ENCODE measurements at regions not wholly inside any gene's neighbourhood (a gene's known extent, or its start where the extent isn't known, plus 50 kb on each side); places are given as distances from the start of the nearest gene placed in this dataset.
A peak's percentile ranks its signal among the peaks of the same experiment; 100 is the strongest.
"Not testable (repeated sequence)": the region's sequence is repeated elsewhere in the genome, so short reads cannot be mapped to it uniquely, and the experiment has no call there.

DNA sequence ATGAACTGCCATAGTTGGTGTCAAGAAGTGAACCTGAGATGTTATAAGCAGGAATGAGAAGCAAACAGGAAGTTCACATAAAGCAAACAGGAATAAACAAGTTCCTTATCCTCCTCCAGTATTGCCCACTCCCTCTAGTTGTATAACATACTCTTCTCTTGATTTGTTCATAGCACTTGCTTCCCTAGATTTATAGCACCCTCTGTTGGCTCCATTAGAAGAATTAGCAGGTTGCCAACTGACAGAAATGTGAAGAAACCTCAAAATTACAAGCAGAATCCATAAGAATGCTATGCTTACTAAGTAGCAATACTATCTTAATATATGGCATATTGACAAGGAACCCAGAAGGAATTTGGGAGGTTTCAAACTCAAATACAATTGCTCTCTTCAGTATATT, 195.4 kb downstream of the TBX18 start:
- no peak overlapping the region for H3K27ac Mint-ChIP-seq
- no peaks in the 10 kb centered on the region for H3F3A ChIP-seq (ENCODE audit: low read depth)
- H3K36me3 ChIP-seq, result no peaks in the 10 kb centered on the region
- no peaks in the 10 kb centered on the region for H3K79me2 ChIP-seq (ENCODE audit: low read depth)
- TF ChIP-seq EZH2 (IDR thresholded peaks at IDR 0.05), result no peak
- TF ChIP-seq, protein P1, sequence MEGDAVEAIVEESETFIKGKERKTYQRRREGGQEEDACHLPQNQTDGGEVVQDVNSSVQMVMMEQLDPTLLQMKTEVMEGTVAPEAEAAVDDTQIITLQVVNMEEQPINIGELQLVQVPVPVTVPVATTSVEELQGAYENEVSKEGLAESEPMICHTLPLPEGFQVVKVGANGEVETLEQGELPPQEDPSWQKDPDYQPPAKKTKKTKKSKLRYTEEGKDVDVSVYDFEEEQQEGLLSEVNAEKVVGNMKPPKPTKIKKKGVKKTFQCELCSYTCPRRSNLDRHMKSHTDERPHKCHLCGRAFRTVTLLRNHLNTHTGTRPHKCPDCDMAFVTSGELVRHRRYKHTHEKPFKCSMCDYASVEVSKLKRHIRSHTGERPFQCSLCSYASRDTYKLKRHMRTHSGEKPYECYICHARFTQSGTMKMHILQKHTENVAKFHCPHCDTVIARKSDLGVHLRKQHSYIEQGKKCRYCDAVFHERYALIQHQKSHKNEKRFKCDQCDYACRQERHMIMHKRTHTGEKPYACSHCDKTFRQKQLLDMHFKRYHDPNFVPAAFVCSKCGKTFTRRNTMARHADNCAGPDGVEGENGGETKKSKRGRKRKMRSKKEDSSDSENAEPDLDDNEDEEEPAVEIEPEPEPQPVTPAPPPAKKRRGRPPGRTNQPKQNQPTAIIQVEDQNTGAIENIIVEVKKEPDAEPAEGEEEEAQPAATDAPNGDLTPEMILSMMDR (IDR thresholded peaks at IDR 0.05), result peak; percentile 57
- H3K4me1 Mint-ChIP-seq, result no peaks in the 10 kb centered on the region
- H3K27ac ChIP-seq, result no peak overlapping the region
- H3K4me3 ChIP-seq, result no peak overlapping the region
- no peaks in the 10 kb centered on the region for H4K20me1 ChIP-seq (ENCODE audit: low read depth)
- H3K4me2 ChIP-seq, result no peak overlapping the region
- no peaks in the 10 kb centered on the region for H3K4me1 ChIP-seq
- H3K4me3 Mint-ChIP-seq, result no peak overlapping the region
- no peak overlapping the region for H2AFZ ChIP-seq (replicated peaks)
- peak; percentile 38 for DNase-seq (ENCODE audit: low spot score)
- H3K9me3 Mint-ChIP-seq, result no peaks in the 10 kb centered on the region
- no peaks in the 10 kb centered on the region for H3K27me3 Mint-ChIP-seq (ENCODE audit: insufficient read depth, low read depth)
- H3K9me3 ChIP-seq (ENCODE audit: low read depth), result no peaks in the 10 kb centered on the region
- no peaks in the 10 kb centered on the region for H3K27me3 ChIP-seq
- no peaks in the 10 kb centered on the region for H3K36me3 Mint-ChIP-seq
- H3K9ac ChIP-seq, result no peak overlapping the region

DNA sequence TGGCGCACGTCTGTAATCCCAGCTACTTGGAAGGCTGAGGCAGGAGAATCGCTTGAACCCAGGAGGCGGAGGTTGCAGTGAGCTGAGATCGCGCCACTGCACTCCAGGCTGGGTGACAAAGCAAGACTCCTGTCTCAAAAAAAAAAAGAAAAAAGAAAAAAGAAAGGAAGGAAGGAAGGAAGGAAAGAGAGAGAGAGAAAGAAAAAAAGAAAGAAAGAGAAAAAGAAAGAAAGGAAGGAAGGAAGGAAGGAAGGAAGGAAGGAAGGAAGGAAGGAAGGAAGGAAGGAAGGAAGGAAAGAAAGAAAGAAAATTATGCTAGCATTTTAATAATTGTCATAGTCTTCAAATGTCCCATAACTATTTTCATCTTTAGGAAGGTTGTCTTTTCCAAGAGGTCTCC, 198.7 kb downstream of the TBX18 start:
- not testable (repeated sequence) for H3K4me1 Mint-ChIP-seq; H3K27me3 ChIP-seq; H2AFZ ChIP-seq (replicated peaks); H3K4me1 ChIP-seq; H3K9me3 ChIP-seq (ENCODE audit: low read depth); H3K4me3 Mint-ChIP-seq; H3K36me3 ChIP-seq; H3K4me3 ChIP-seq; DNase-seq (ENCODE audit: low spot score); H3K27ac ChIP-seq; H3K27me3 Mint-ChIP-seq (ENCODE audit: insufficient read depth, low read depth); H3K9ac ChIP-seq; H3K79me2 ChIP-seq (ENCODE audit: low read depth); H3K27ac Mint-ChIP-seq; H3K9me3 Mint-ChIP-seq; H3K4me2 ChIP-seq; H4K20me1 ChIP-seq (ENCODE audit: low read depth); H3K36me3 Mint-ChIP-seq; H3F3A ChIP-seq (ENCODE audit: low read depth)

DNA sequence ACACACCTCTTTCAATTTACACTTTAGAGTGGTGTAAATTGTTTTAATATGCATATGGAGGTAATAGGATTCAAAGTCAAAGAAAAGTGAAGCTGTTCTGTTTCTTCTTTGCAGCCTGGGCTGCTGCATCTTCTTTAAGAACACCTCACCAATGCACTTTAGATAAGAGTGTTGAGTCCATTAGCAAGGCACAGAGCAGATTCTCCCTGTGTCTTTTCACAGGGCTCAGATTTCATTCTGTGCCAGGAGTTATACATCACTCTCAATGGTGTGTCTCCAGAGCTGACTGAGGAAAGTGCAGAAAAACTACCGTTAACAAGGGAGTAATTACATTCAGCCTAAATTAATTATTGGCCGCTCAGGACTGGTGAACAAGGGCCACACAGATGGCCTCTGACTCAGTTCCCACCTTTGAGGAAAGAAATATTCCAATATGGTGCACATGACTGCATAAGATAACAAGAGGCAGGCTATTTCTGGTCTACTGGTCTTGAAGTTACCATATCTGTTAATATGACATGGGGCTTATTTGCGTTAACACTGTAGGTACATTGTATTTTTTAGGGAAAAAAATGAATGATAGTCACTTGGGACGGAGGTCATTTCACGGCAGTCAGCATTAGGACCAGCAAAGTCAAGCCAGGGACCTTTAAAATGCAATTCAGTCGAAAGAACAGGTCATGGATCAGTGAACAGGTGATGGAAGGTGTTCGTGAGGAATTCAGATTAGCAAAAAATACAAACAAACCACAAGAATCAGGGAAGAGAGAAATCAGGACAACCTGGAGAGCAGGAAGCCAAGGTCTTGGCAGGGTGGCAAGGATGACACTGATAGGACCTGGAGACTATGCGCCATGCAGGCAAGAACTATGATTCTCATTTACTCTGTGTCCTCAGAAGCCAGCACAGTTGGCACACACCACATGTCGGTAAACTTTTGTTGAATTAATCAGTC, 203.7 kb downstream of the TBX18 start:
- Histone ChIP-seq H3K27me3 (no peaks in the 10 kb centered on the region), H3K4me2 (no peak overlapping the region), H3K9me3 (ENCODE audit: low read depth) (no peaks in the 10 kb centered on the region), H3F3A (ENCODE audit: low read depth) (no peaks in the 10 kb centered on the region), H2AFZ (replicated peaks) (no peak overlapping the region), H3K9ac (no peak overlapping the region), H4K20me1 (ENCODE audit: low read depth) (no peaks in the 10 kb centered on the region), H3K36me3 (no peaks in the 10 kb centered on the region), H3K4me3 (no peak overlapping the region), H3K4me1 (no peaks in the 10 kb centered on the region), H3K27ac (no peak overlapping the region), H3K79me2 (ENCODE audit: low read depth) (no peaks in the 10 kb centered on the region)
- Mint-ChIP-seq H3K9me3 (no peaks in the 10 kb centered on the region), H3K36me3 (no peaks in the 10 kb centered on the region), H3K27me3 (ENCODE audit: insufficient read depth, low read depth) (peaks cover 2% of the 10 kb centered on the region), H3K27ac (no peak overlapping the region), H3K4me1 (no peaks in the 10 kb centered on the region), H3K4me3 (no peak overlapping the region)
- DNase-seq (ENCODE audit: low spot score), result no peak
- TF ChIP-seq, protein P1 (IDR thresholded peaks at IDR 0.05), result no peak

DNA sequence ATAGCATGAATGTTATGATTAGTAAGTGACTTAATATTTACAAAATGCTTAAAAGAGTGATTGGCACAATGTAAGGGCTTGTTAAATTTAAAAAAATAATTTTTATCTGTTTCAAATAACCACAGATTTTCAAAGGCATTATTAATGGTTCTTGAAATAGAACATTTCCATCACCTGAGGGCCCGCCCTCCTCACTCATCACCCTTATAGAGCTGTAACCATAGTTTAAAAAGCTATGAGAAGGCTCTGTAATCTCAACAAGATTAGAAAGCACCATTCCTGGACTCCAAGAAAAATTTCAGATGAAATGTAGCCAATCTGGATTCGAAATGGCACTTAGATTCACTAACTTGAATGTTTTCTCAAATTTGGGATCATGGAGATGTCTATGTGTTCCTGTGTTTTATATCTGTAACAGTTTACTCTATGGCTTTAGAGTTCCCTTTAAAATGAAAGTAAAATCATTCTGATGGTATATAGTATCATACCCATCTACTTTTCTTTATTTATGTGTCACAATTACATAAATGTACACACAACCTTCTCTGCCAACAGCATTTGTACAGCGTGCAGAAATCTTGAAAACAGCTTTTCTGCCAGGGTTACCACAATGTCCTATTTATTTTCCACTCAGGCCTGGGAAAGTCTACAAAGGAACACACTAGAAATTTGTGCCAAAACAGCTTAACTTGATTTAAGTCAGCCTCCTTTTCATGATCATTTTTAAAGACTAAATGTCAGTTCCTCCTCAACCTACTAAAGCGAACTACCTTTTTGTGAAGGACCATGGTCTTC, 207.7 kb downstream of the TBX18 start:
- no peaks in the 10 kb centered on the region for H3F3A ChIP-seq (ENCODE audit: low read depth)
- H3K27ac ChIP-seq, result no peak overlapping the region
- Mint-ChIP-seq H3K27ac (no peak overlapping the region), H3K4me3 (no peak overlapping the region), H3K36me3 (no peaks in the 10 kb centered on the region), H3K27me3 (ENCODE audit: insufficient read depth, low read depth) (peaks cover 2% of the 10 kb centered on the region), H3K4me1 (no peaks in the 10 kb centered on the region), H3K9me3 (no peaks in the 10 kb centered on the region)
- no peaks in the 10 kb centered on the region for H3K79me2 ChIP-seq (ENCODE audit: low read depth)
- H3K4me2 ChIP-seq, result no peak overlapping the region
- H3K9me3 ChIP-seq (ENCODE audit: low read depth), result no peaks in the 10 kb centered on the region
- H3K36me3 ChIP-seq, result no peaks in the 10 kb centered on the region
- no peak for DNase-seq (ENCODE audit: low spot score)
- no peak overlapping the region for H3K9ac ChIP-seq
- no peaks in the 10 kb centered on the region for H3K27me3 ChIP-seq
- H4K20me1 ChIP-seq (ENCODE audit: low read depth), result no peaks in the 10 kb centered on the region
- TF ChIP-seq EZH2phosphoT487 (IDR thresholded peaks at IDR 0.05), result no peak
- no peak for TF ChIP-seq EZH2 (IDR thresholded peaks at IDR 0.05)
- TF ChIP-seq, protein P1 (IDR thresholded peaks at IDR 0.05), result no peak
- no peak overlapping the region for H2AFZ ChIP-seq (replicated peaks)
- H3K4me3 ChIP-seq, result no peak overlapping the region
- no peaks in the 10 kb centered on the region for H3K4me1 ChIP-seq

All from neural progenitor cell (in vitro differentiated cells).